ENCODE measurements at regions not wholly inside any gene's neighbourhood (a gene's known extent, or its start where the extent isn't known, plus 50 kb on each side); places are given as distances from the start of the nearest gene placed in this dataset.

GRCh38 chr5:111953351-111954127, 196.5 kb upstream of the NREP start:
- Mint-ChIP-seq H3K27ac (no peak overlapping the region), H3K4me1 (no peaks in the 10 kb centered on the region), H3K36me3 (no peaks in the 10 kb centered on the region), H3K9me3 (no peaks in the 10 kb centered on the region), H3K4me3 (no peak overlapping the region), H3K27me3 (ENCODE audit: low read depth in 2 of 2) (peaks cover 3 to 6% of the 10 kb centered on the region in 2 donors)
- WGBS (ENCODE audit: insufficient coverage) = 79% methylated on average over 2 of the region's 4 CpGs
- DNase-seq (no peak), ATAC-seq (no peak)
- intact Hi-C loops (cut with micrococcal nuclease) = no loop called here
- Histone ChIP-seq H3K9me3 (ENCODE audit: control insufficient read depth, insufficient read depth, low read length) (no peaks in the 10 kb centered on the region), H3K36me3 (ENCODE audit: control insufficient read depth, insufficient read depth, low read length) (no peaks in the 10 kb centered on the region), H3K4me3 (ENCODE audit: low read length) (no peak overlapping the region), H3K27ac (ENCODE audit: low read length) (no peak overlapping the region), H3K4me1 (ENCODE audit: control insufficient read depth, insufficient read depth, low read length) (no peaks in the 10 kb centered on the region), H3K27me3 (ENCODE audit: control insufficient read depth, insufficient read depth, low read length) (no peaks in the 10 kb centered on the region)
- TF ChIP-seq CTCF (IDR thresholded peaks at IDR 0.05) = no peak

GRCh38 chr5:111952555-111952954, 195.6 kb upstream of the NREP start:
- H3K4me3 Mint-ChIP-seq = no peak overlapping the region
- H3K36me3 Mint-ChIP-seq = no peaks in the 10 kb centered on the region
- Histone ChIP-seq H3K9me3 (ENCODE audit: control insufficient read depth, insufficient read depth, low read length) (no peaks in the 10 kb centered on the region), H3K27me3 (ENCODE audit: control insufficient read depth, insufficient read depth, low read length) (no peaks in the 10 kb centered on the region), H3K4me1 (ENCODE audit: control insufficient read depth, insufficient read depth, low read length) (no peaks in the 10 kb centered on the region), H3K27ac (ENCODE audit: low read length) (no peak overlapping the region), H3K4me3 (ENCODE audit: low read length) (no peak overlapping the region), H3K36me3 (ENCODE audit: control insufficient read depth, insufficient read depth, low read length) (no peaks in the 10 kb centered on the region)
- DNase-seq (no peak), ATAC-seq (no peak)
- no peaks in the 10 kb centered on the region for H3K9me3 Mint-ChIP-seq
- H3K27me3 Mint-ChIP-seq (ENCODE audit: low read depth in 2 of 2) = peaks cover 3 to 6% of the 10 kb centered on the region in 2 donors
- intact Hi-C loops (cut with micrococcal nuclease) = no loop called here
- H3K27ac Mint-ChIP-seq = no peak overlapping the region
- H3K4me1 Mint-ChIP-seq = no peaks in the 10 kb centered on the region
- WGBS (ENCODE audit: insufficient coverage) = 84% methylated on average over 2 of the region's 2 CpGs
- TF ChIP-seq CTCF (IDR thresholded peaks at IDR 0.05) = no peak

GRCh38 chr5:111950660-111951059, 193.7 kb upstream of the NREP start:
- WGBS (ENCODE audit: insufficient coverage) = 80% methylated on average over 1 of the region's 1 CpG
- Mint-ChIP-seq H3K9me3 (no peaks in the 10 kb centered on the region), H3K27ac (no peak overlapping the region), H3K4me1 (no peaks in the 10 kb centered on the region), H3K4me3 (no peak overlapping the region), H3K36me3 (no peaks in the 10 kb centered on the region), H3K27me3 (ENCODE audit: low read depth in 2 of 2) (peaks cover 3 to 5% of the 10 kb centered on the region in 2 donors)
- no peaks in the 10 kb centered on the region for H3K36me3 ChIP-seq (ENCODE audit: control insufficient read depth, insufficient read depth, low read length)
- H3K4me1 ChIP-seq (ENCODE audit: control insufficient read depth, insufficient read depth, low read length) = no peaks in the 10 kb centered on the region
- H3K4me3 ChIP-seq (ENCODE audit: low read length) = no peak overlapping the region
- ATAC-seq (no peak), DNase-seq (no peak)
- intact Hi-C loops (cut with micrococcal nuclease) = no loop called here
- H3K27me3 ChIP-seq (ENCODE audit: control insufficient read depth, insufficient read depth, low read length) = no peaks in the 10 kb centered on the region
- H3K27ac ChIP-seq (ENCODE audit: low read length) = no peak overlapping the region
- no peaks in the 10 kb centered on the region for H3K9me3 ChIP-seq (ENCODE audit: control insufficient read depth, insufficient read depth, low read length)
- no peak for TF ChIP-seq CTCF (IDR thresholded peaks at IDR 0.05)
